Lower leg skin (tissue), 3 donors: ENCODE measurements at regions not wholly inside any gene's neighbourhood (a gene's known extent, or its start where the extent isn't known, plus 50 kb on each side); places are given as distances from the start of the nearest gene placed in this dataset.

Experiments used
- POLR2A ChIP-seq, 2 donors: fragments of 450-650 bp; IDR thresholded peaks; one replicate each; pipeline ENCODE4 v1.6.1; 2016 to 2017; ENCODE audit warnings: antibody characterized with exemption in 2 of 2, mild to moderate bottlenecking in 1 of 2, moderate library complexity in 1 of 2
- TF ChIP-seq, protein P1 (sequence below), 3 donors: fragments of 450-650 bp; IDR thresholded peaks; one replicate each; pipeline ENCODE4 v1.5.1; 2016; ENCODE audit warnings: antibody characterized with exemption in 3 of 3, mild to moderate bottlenecking in 3 of 3, moderate library complexity in 2 of 3

DNA sequence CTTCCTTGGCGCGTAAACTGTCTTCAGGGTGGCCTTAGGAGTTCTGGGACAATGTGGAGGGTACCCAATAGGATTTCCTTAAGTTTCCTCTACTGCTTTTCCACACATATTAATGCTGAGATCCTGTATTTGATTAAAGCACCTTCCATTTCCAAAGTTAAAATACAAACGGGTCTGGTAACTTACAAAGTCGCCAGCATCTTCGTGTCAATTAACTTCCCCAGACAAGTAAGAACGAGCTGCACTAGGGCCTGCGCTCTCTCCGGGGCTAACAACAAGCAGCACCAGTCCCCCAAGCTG, 130.9 kb downstream of the NDUFA12 start:
- TF ChIP-seq, protein P1, sequence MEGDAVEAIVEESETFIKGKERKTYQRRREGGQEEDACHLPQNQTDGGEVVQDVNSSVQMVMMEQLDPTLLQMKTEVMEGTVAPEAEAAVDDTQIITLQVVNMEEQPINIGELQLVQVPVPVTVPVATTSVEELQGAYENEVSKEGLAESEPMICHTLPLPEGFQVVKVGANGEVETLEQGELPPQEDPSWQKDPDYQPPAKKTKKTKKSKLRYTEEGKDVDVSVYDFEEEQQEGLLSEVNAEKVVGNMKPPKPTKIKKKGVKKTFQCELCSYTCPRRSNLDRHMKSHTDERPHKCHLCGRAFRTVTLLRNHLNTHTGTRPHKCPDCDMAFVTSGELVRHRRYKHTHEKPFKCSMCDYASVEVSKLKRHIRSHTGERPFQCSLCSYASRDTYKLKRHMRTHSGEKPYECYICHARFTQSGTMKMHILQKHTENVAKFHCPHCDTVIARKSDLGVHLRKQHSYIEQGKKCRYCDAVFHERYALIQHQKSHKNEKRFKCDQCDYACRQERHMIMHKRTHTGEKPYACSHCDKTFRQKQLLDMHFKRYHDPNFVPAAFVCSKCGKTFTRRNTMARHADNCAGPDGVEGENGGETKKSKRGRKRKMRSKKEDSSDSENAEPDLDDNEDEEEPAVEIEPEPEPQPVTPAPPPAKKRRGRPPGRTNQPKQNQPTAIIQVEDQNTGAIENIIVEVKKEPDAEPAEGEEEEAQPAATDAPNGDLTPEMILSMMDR (IDR thresholded peaks at IDR 0.05) = no peak
- no peak for TF ChIP-seq POLR2A (IDR thresholded peaks at IDR 0.05)
